ENCODE measurements at regions not wholly inside any gene's neighbourhood (a gene's known extent, or its start where the extent isn't known, plus 50 kb on each side); places are given as distances from the start of the nearest gene placed in this dataset.
A peak's percentile ranks its signal among the peaks of the same experiment; 100 is the strongest.

DNA sequence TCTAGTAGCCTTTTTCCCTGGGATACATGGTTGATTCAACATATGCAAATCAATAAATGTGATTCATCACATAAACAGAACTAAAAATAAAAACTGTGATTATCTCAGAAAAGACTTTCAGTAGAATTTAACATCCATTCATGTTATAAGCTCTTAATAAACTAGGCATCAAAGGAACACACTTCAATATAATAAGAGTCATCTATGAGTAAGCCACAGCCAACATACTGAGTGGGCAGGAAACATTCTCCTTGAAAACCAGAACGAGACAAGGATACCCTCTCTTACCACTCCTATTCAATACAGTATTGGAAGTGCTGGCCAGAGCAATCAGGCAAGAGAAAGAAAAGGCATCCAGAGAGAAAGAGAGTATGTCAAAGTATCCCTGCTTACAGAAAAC lies 239.9 kb downstream of the ATPSCKMT start:
- Histone ChIP-seq H3K27ac (ENCODE audit: low read depth in 1 of 2, low read length in 1 of 2) (no peak overlapping the region), H3K4me1 (ENCODE audit: control insufficient read depth in 5 of 5, insufficient read depth in 5 of 5, low read length in 5 of 5) (no peaks in the 10 kb centered on the region), H3K27me3 (ENCODE audit: control insufficient read depth in 3 of 3, insufficient read depth in 3 of 3, low read length in 2 of 3) (no peaks in the 10 kb centered on the region), H3K4me3 (no peak overlapping the region), H3K9me3 (ENCODE audit: control insufficient read depth in 4 of 4, insufficient read depth in 3 of 4, low read length in 3 of 4) (no peaks in the 10 kb centered on the region), H3K36me3 (ENCODE audit: control insufficient read depth in 4 of 4, insufficient read depth in 4 of 4, low read length in 4 of 4) (no peaks in the 10 kb centered on the region), H3K9ac (ENCODE audit: insufficient read depth in 1 of 2, low read length in 2 of 2) (no peak overlapping the region)
- WGBS, 2 donors = 48 to 63% methylated on average over 1 of the region's 1 CpG
- TF ChIP-seq, protein P1, sequence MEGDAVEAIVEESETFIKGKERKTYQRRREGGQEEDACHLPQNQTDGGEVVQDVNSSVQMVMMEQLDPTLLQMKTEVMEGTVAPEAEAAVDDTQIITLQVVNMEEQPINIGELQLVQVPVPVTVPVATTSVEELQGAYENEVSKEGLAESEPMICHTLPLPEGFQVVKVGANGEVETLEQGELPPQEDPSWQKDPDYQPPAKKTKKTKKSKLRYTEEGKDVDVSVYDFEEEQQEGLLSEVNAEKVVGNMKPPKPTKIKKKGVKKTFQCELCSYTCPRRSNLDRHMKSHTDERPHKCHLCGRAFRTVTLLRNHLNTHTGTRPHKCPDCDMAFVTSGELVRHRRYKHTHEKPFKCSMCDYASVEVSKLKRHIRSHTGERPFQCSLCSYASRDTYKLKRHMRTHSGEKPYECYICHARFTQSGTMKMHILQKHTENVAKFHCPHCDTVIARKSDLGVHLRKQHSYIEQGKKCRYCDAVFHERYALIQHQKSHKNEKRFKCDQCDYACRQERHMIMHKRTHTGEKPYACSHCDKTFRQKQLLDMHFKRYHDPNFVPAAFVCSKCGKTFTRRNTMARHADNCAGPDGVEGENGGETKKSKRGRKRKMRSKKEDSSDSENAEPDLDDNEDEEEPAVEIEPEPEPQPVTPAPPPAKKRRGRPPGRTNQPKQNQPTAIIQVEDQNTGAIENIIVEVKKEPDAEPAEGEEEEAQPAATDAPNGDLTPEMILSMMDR (IDR thresholded peaks at IDR 0.05; ENCODE audit: control extremely low read depth, extremely low read depth) = no peak
- ATAC-seq (ENCODE audit: insufficient read depth, low FRiP score) (no peak), DNase-seq (no peak)

DNA sequence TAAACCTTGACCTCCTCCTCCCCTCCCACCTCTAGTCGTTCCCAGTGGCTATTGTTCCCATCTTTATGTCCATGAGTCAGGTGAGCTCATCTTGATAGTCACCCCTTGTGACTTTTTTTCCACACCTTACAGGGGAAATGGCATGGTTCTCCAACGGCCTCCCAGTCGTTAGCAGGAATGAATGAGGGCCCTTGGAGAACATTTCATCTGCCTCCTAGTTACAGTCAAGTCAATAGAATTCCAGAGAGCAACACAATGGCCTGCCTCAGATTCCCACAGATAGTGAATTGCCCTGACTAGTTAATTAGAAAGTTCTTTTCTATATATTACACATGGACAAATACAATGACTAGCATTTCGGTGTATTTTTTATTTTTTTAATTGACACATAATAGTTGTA lies 262.6 kb downstream of the ATPSCKMT start:
- H3K36me3 ChIP-seq (ENCODE audit: control insufficient read depth in 4 of 4, insufficient read depth in 4 of 4, low read length in 4 of 4) = no peaks in the 10 kb centered on the region
- TF ChIP-seq, protein P1 (IDR thresholded peaks at IDR 0.05; ENCODE audit: control extremely low read depth, extremely low read depth) = no peak
- 76 to 80% methylated on average over 4 of the region's 4 CpGs for WGBS, 2 donors
- H3K9me3 ChIP-seq (ENCODE audit: control insufficient read depth in 4 of 4, insufficient read depth in 3 of 4, low read length in 3 of 4) = peaks cover 0 to 3% (median under 1%) of the 10 kb centered on the region in 4 donors
- no peaks in the 10 kb centered on the region for H3K4me1 ChIP-seq (ENCODE audit: control insufficient read depth in 5 of 5, insufficient read depth in 5 of 5, low read length in 5 of 5)
- H3K4me3 ChIP-seq = no peak overlapping the region
- DNase-seq = no peak
- no peak overlapping the region for H3K27ac ChIP-seq (ENCODE audit: low read depth in 1 of 2, low read length in 1 of 2)
- H3K27me3 ChIP-seq (ENCODE audit: control insufficient read depth in 3 of 3, insufficient read depth in 3 of 3, low read length in 2 of 3) = no peaks in the 10 kb centered on the region
- ATAC-seq (ENCODE audit: insufficient read depth, low FRiP score) = no peak
- no peak overlapping the region for H3K9ac ChIP-seq (ENCODE audit: insufficient read depth in 1 of 2, low read length in 2 of 2)

DNA sequence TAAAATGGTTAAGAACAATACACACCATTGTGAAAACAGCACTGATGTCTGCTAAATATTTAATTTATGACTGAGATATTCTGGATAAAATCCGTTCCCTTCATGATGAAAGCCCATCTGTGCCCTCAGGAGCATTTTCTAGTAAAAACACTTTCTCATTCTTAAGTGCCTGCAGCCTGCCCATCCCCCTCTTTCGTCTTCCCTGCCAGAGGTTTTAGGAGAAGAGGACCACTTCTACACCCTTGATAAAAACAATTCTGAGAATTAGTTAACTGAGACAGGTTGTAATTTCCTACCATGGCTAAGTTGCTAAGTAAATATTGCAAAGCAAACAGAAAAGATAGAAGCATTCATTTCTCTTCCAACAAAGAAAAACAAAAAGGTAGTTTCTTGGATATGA lies 272.6 kb downstream of the ATPSCKMT start:
- peak in 1 of 3 donors; percentile 4 for DNase-seq
- no peaks in the 10 kb centered on the region for H3K36me3 ChIP-seq (ENCODE audit: control insufficient read depth in 4 of 4, insufficient read depth in 4 of 4, low read length in 4 of 4)
- H3K9me3 ChIP-seq (ENCODE audit: control insufficient read depth in 4 of 4, insufficient read depth in 3 of 4, low read length in 3 of 4) = no peaks in the 10 kb centered on the region
- no peak overlapping the region for H3K9ac ChIP-seq (ENCODE audit: insufficient read depth in 1 of 2, low read length in 2 of 2)
- H3K4me1 ChIP-seq (ENCODE audit: control insufficient read depth in 5 of 5, insufficient read depth in 5 of 5, low read length in 5 of 5) = peaks cover 0 to 2% (median 0%) of the 10 kb centered on the region in 5 donors
- H3K27ac ChIP-seq (ENCODE audit: low read depth in 1 of 2, low read length in 1 of 2) = no peak overlapping the region
- no peak overlapping the region for H3K4me3 ChIP-seq
- ATAC-seq (ENCODE audit: insufficient read depth, low FRiP score) = no peak
- 32 to 50% methylated on average over 2 of the region's 2 CpGs for WGBS, 2 donors
- no peaks in the 10 kb centered on the region for H3K27me3 ChIP-seq (ENCODE audit: control insufficient read depth in 3 of 3, insufficient read depth in 3 of 3, low read length in 2 of 3)
- TF ChIP-seq, protein P1 (IDR thresholded peaks at IDR 0.05; ENCODE audit: control extremely low read depth, extremely low read depth) = no peak

- Histone ChIP-seq H3K9ac (ENCODE audit: insufficient read depth in 1 of 2, low read length in 2 of 2) (no peak overlapping the region), H3K36me3 (ENCODE audit: control insufficient read depth in 4 of 4, insufficient read depth in 4 of 4, low read length in 4 of 4) (no peaks in the 10 kb centered on the region), H3K4me1 (ENCODE audit: control insufficient read depth in 5 of 5, insufficient read depth in 5 of 5, low read length in 5 of 5) (peaks cover 0 to 2% (median 0%) of the 10 kb centered on the region in 5 donors), H3K9me3 (ENCODE audit: control insufficient read depth in 4 of 4, insufficient read depth in 3 of 4, low read length in 3 of 4) (no peaks in the 10 kb centered on the region), H3K27me3 (ENCODE audit: control insufficient read depth in 3 of 3, insufficient read depth in 3 of 3, low read length in 2 of 3) (no peaks in the 10 kb centered on the region), H3K4me3 (no peak overlapping the region), H3K27ac (ENCODE audit: low read depth in 1 of 2, low read length in 1 of 2) (no peak overlapping the region)
- TF ChIP-seq, protein P1 (IDR thresholded peaks at IDR 0.05; ENCODE audit: control extremely low read depth, extremely low read depth) = no peak
- WGBS, 2 donors = 75 to 82% methylated on average over 3 of the region's 3 CpGs
- no peak for ATAC-seq (ENCODE audit: insufficient read depth, low FRiP score)
- DNase-seq = no peak
Measured at GRCh38 chr5:9976621-9977020, 273.1 kb downstream of the ATPSCKMT start.
